OCI-LY7 (cell line): ENCODE measurements at regions not wholly inside any gene's neighbourhood (a gene's known extent, or its start where the extent isn't known, plus 50 kb on each side); places are given as distances from the start of the nearest gene placed in this dataset.

Experiments
- EZH2phosphoT487 ChIP-seq: fragments of 200-600 bp; sonication (generic); IDR thresholded peaks from 2 replicates; pipeline ENCODE4 v1.6.1; 2018; ENCODE audit warnings: low read depth, borderline replicate concordance, mild to moderate bottlenecking, mixed run types, antibody characterized with exemption, low read length, moderate library complexity, mixed read lengths
- TF ChIP-seq, protein P1 (sequence below): fragments of 200-600 bp; sonication (generic); conservative IDR thresholded peaks from 2 replicates; pipeline ENCODE4 v1.5.1; 2014; ENCODE audit warnings: mild to moderate bottlenecking, antibody characterized with exemption, low read length, moderate library complexity, mixed read lengths

DNA sequence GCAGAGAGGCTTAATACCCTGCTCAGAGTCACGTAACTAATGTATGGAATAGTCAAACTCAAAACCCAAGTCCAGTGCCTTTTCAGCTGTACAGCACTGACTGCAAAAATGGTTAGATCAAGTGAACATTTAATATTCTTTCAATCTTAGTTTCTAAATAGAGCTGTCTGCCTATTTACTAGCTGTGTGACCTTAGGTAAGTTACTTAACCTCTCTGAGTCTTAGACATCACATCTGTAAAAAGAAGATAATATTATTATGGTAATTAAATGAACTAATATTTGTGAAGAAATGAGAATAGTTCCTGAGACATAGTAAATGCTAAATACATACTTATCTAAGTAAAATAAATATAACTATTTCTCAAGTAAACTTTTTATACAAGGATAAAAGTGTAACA, 235.5 kb downstream of the SAMD5 start:
- TF ChIP-seq, protein P1, sequence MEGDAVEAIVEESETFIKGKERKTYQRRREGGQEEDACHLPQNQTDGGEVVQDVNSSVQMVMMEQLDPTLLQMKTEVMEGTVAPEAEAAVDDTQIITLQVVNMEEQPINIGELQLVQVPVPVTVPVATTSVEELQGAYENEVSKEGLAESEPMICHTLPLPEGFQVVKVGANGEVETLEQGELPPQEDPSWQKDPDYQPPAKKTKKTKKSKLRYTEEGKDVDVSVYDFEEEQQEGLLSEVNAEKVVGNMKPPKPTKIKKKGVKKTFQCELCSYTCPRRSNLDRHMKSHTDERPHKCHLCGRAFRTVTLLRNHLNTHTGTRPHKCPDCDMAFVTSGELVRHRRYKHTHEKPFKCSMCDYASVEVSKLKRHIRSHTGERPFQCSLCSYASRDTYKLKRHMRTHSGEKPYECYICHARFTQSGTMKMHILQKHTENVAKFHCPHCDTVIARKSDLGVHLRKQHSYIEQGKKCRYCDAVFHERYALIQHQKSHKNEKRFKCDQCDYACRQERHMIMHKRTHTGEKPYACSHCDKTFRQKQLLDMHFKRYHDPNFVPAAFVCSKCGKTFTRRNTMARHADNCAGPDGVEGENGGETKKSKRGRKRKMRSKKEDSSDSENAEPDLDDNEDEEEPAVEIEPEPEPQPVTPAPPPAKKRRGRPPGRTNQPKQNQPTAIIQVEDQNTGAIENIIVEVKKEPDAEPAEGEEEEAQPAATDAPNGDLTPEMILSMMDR = no peak
- TF ChIP-seq EZH2phosphoT487 = no peak
